Small intestine (tissue), 7 donors: ENCODE measurements at regions not wholly inside any gene's neighbourhood (a gene's known extent, or its start where the extent isn't known, plus 50 kb on each side); places are given as distances from the start of the nearest gene placed in this dataset.

Experiments
- DNase-seq, 2 donors: peaks; one replicate each; pipeline versions ENCODE4 v3.0.0 to v3.0.0-alpha.2; 2013
- FAIRE-seq: peaks from 2 replicates; lab custom pipeline; 2012; peaks lifted over from hg19 to GRCh38; lab: Jason Lieb, UNC
- H3K27ac ChIP-seq, 3 donors: one replicate each; pipeline ENCODE4 v1.5.1; 2013; ENCODE audit warnings: low read length in 2 of 3, mild to moderate bottlenecking in 2 of 3, control low read depth in 1 of 3, inconsistent platforms in 1 of 3, low read depth in 1 of 3, moderate library complexity in 1 of 3
- H3K27me3 ChIP-seq, 3 donors: one replicate each; pipeline ENCODE4 v1.6.1; 2013; ENCODE audit warnings: low read length in 3 of 3, inconsistent platforms in 1 of 3; ENCODE audit not compliant: control insufficient read depth in 3 of 3, insufficient read depth in 3 of 3
- H3K36me3 ChIP-seq, 3 donors: one replicate each; pipeline ENCODE4 v1.6.1; 2013; ENCODE audit warnings: low read length in 3 of 3, inconsistent platforms in 1 of 3, low read depth in 1 of 3, mild to moderate bottlenecking in 1 of 3, moderate library complexity in 1 of 3; ENCODE audit not compliant: control insufficient read depth in 3 of 3, insufficient read depth in 2 of 3
- H3K4me1 ChIP-seq, 3 donors: one replicate each; pipeline ENCODE4 v1.6.1; 2013; ENCODE audit warnings: low read length in 2 of 3, inconsistent platforms in 1 of 3, low read depth in 1 of 3, mild to moderate bottlenecking in 1 of 3, moderate library complexity in 1 of 3; ENCODE audit not compliant: control insufficient read depth in 3 of 3, insufficient read depth in 2 of 3
- H3K4me3 ChIP-seq, 3 donors: one replicate each; pipeline ENCODE4 v1.5.1; 2013; ENCODE audit warnings: low read length in 3 of 3, control low read depth in 1 of 3, inconsistent platforms in 1 of 3, low read depth in 1 of 3, mild to moderate bottlenecking in 1 of 3, moderate library complexity in 1 of 3
- H3K9me3 ChIP-seq, 2 donors: one replicate each; pipeline ENCODE4 v1.6.1; 2013; ENCODE audit warnings: low read depth in 1 of 2, low read length in 1 of 2; ENCODE audit not compliant: control insufficient read depth in 2 of 2, insufficient read depth in 1 of 2
- WGBS, 3 donors: extraction: QIAGEN DNeasy Blood & Tissue Kit; methylation state at CpG; one replicate each; pipeline ENCODE4 v1.1.7; 2013; 5-methylcytosine and 5-hydroxymethylcytosine counted together
- donor health status: healthy with polysubstance abuse.
- donor health status: control.
- donor health status: control.
- donor health status: Bipolar disorder and iron deficiency.
- donor health status: healthy.

DNA sequence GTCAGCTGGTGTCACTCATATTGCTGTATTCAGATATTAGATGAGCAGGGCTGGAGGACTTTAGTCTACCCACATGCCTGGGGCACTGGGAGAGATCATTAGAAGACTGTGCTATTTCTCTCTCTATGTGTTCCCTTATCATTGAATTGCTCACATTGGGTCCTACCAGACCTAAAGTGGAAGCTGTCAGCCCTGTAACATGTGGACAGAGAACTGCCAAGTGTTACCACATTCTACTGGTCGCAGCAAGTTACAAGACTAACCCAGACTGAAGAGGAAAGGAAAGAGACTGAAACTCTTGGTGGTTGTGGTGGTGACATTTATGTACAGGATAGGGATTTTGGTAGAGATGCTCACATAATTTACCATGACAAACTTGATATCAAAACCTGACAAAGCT, 627.1 kb upstream of the FZD8 start:
- Histone ChIP-seq H3K4me3 (no peak overlapping the region), H3K27ac (no peak overlapping the region), H3K27me3 (no peaks in the 10 kb centered on the region), H3K9me3 (peaks cover 0 to 2% of the 10 kb centered on the region in 2 donors), H3K36me3 (no peaks in the 10 kb centered on the region), H3K4me1 (no peaks in the 10 kb centered on the region)
- FAIRE-seq (no peak), DNase-seq (peak in 1 of 2 donors; percentile 16)
- WGBS, 3 donors = 73 to 90% (median 84%) methylated on average over 1 of the region's 1 CpG

DNA sequence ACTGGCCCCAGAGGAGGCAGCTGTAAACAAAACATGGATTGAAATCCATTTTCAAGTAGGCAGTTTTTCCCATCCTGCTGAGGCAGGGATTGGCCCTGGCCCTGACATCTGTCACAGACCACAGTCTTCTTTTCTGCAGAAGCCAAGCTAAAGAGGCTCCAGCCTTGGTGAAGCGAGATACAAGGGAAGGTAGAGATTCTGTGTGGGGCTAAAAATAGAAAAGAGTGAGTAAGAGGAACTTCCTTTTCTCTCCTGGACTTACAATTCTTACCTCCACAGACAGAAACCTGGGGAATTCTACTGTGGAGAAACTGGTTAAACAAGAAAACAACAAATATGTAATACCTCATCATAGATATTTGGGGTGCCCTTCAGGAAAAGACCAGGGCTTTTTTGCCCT, 624.8 kb upstream of the FZD8 start:
- FAIRE-seq (no peak), DNase-seq (no peak)
- 42 to 59% (median 45%) methylated on average over 1 of the region's 1 CpG for WGBS, 3 donors
- H3K4me3 ChIP-seq = no peak overlapping the region
- peaks cover 0 to 2% of the 10 kb centered on the region in 2 donors for H3K9me3 ChIP-seq
- no peaks in the 10 kb centered on the region for H3K27me3 ChIP-seq
- H3K36me3 ChIP-seq = no peaks in the 10 kb centered on the region
- H3K4me1 ChIP-seq = no peaks in the 10 kb centered on the region
- H3K27ac ChIP-seq = no peak overlapping the region

DNA sequence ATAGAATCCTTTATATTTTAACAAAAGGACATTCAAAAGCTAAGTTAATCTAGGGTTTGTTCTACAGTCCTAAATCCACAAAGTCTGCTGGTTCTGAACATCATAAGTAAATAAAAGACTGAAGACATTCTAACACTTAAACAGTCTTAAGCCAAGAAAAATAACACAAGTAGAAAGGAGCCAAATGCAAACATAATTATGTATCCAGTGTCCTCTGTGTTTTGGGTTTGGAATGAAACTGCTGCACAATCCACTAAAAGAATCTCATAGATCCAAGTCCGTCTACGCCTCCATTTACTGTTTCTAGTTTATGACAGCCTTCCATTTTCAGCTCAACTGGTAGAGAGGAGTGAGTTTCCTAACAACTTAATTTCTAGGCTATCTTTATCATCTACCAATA, 623.6 kb upstream of the FZD8 start:
- H3K27me3 ChIP-seq = no peaks in the 10 kb centered on the region
- no peaks in the 10 kb centered on the region for H3K36me3 ChIP-seq
- DNase-seq = no peak
- H3K4me1 ChIP-seq = no peaks in the 10 kb centered on the region
- no peak overlapping the region for H3K27ac ChIP-seq
- peaks cover 0 to 2% of the 10 kb centered on the region in 2 donors for H3K9me3 ChIP-seq
- no peak overlapping the region for H3K4me3 ChIP-seq
- FAIRE-seq = no peak
- 64 to 90% (median 77%) methylated on average over 2 of the region's 2 CpGs for WGBS, 3 donors

DNA sequence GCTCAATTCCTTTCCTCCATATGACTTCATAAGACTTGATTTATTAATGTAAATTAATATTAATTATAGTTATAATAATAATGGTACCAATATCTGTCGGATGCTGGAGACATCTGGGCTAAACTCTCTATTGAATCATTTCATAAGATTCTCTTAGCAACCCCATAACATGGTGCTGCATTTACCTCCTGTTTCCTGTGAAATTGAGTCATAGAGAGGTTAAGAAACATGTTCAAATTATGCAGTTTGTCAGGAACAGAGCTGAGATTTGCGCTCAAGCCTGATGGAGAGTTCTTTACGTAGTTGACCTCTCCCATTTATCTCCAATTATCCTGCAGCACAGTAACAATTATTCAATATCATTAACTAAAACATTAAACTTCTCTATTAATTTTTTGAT, 621.8 kb upstream of the FZD8 start:
- no peak overlapping the region for H3K27ac ChIP-seq
- WGBS, 3 donors = 84 to 94% (median 89%) methylated on average over 3 of the region's 3 CpGs
- H3K27me3 ChIP-seq = no peaks in the 10 kb centered on the region
- FAIRE-seq = no peak
- no peaks in the 10 kb centered on the region for H3K9me3 ChIP-seq
- H3K36me3 ChIP-seq = no peaks in the 10 kb centered on the region
- H3K4me1 ChIP-seq = no peaks in the 10 kb centered on the region
- DNase-seq = no peak
- H3K4me3 ChIP-seq = no peak overlapping the region

DNA sequence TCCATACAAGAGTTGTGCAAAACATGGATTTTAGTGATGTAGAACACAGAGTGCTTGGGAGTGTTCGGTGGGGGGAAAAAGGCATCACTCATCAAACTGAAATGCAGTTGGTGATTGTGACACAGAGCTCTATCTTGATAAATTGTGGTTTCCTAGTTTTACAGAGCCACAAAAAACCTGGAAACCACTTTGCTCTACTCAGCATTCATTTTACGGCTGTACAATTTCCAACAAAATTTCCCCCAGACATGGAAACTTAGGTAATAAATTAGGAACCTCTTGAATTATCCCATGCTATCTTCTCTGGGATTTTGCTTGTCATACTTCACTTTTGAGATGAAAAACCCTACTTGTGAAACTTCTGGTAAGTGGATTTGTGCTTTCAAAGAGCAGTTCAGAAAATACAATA, 614.9 kb upstream of the FZD8 start:
- Histone ChIP-seq H3K27ac (no peak overlapping the region), H3K36me3 (no peaks in the 10 kb centered on the region), H3K9me3 (no peaks in the 10 kb centered on the region), H3K27me3 (no peaks in the 10 kb centered on the region), H3K4me1 (no peaks in the 10 kb centered on the region), H3K4me3 (no peak overlapping the region)
- FAIRE-seq (no peak), DNase-seq (no peak)
- WGBS, 3 donors = 55 to 77% (median 66%) methylated on average over 2 of the region's 2 CpGs

DNA sequence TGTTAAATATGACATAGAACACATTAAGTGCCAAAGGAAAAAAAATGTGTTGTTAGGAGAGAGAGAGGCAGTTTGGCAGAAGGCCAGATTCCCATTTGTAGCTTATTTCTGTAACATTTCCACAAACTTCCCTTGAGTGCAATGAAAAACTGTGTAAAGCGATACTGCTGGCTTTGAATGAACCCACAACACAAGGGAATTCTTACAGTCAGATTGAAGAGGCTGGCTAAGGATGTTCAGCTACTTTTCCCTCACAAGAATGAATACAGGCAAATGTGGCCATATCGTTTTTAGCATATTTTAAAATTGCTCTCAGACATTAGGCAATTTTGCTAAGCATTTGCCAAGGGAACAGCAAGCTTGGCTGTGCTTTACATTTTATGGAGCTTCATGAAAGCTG, 614.1 kb upstream of the FZD8 start:
- FAIRE-seq = no peak

DNA sequence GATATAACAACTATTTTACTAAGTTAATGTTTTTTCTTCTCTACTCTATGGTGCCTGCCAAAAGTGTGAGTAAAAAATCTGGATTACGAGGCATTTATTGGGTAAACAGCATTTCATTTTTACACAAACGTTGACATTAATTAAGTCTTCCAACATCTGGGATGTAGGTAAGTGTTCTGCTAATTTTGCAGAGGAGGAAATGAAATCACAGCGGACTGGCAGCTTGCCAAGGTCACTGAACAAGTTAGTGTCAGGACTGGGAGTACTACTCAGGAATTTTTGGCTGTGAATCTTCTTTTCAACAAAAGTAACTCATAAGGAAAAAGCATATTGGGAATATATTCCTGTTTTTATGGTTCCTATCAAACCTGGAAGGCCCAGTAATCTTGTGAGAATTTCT, 612.1 kb upstream of the FZD8 start:
- FAIRE-seq (no peak), DNase-seq (peak in 1 of 2 donors; percentile 4)
- no peak overlapping the region for H3K4me3 ChIP-seq
- WGBS, 3 donors = 49 to 69% (median 64%) methylated on average over 3 of the region's 3 CpGs
- no peaks in the 10 kb centered on the region for H3K4me1 ChIP-seq
- no peaks in the 10 kb centered on the region for H3K36me3 ChIP-seq
- H3K27me3 ChIP-seq = no peaks in the 10 kb centered on the region
- no peak overlapping the region for H3K27ac ChIP-seq
- H3K9me3 ChIP-seq = no peaks in the 10 kb centered on the region

More for the DNA sequence above, 614.1 kb upstream of the FZD8 start:
- H3K27ac ChIP-seq = no peak overlapping the region
- H3K27me3 ChIP-seq = no peaks in the 10 kb centered on the region
- no peaks in the 10 kb centered on the region for H3K9me3 ChIP-seq
- H3K36me3 ChIP-seq = no peaks in the 10 kb centered on the region
- WGBS, 3 donors = 59 to 73% (median 66%) methylated on average over 2 of the region's 2 CpGs
- no peak for DNase-seq
- H3K4me1 ChIP-seq = no peaks in the 10 kb centered on the region
- H3K4me3 ChIP-seq = no peak overlapping the region

DNA sequence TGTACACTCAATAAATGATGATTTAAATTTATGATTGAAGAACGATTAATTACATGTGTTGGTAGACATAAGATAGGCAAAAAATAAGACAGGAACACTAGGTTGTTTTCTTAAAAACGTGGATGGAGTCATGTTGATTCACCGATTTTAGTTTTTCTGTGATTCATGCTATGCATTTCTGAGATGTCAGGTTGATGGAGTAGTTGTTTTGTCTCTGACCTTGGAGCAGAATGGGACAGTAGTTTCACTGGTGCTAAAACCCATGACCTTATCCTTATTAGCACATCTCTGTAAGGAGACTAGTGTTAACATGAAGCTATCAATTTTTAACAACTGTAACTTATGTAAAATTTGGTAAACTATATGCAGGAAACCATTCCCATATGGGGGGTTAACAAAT, 611.6 kb upstream of the FZD8 start:
- H3K4me1 ChIP-seq = no peaks in the 10 kb centered on the region
- DNase-seq (no peak), FAIRE-seq (no peak)
- no peaks in the 10 kb centered on the region for H3K9me3 ChIP-seq
- H3K27me3 ChIP-seq = no peaks in the 10 kb centered on the region
- WGBS, 3 donors = 66 to 76% (median 67%) methylated on average over 3 of the region's 3 CpGs
- no peaks in the 10 kb centered on the region for H3K36me3 ChIP-seq
- H3K27ac ChIP-seq = no peak overlapping the region
- H3K4me3 ChIP-seq = no peak overlapping the region

DNA sequence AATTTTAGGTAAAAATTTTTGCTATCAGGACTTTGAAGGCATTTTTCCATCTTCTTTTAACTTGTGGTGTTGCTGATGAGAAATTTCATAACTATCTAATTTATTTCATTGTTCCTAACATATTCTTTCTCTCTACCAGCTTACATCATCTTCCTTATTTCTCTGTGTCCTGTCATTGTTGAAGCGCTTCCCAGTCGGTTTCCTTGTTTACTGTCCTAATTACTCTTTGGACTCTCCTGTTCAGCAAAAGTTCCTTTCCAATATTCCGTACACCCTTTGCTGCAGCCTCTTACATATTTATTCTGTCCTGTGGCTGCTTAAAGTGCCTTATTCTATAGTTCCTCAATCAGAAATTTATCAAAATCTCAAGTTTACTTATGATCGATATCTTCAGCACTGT, 609.0 kb upstream of the FZD8 start:
- H3K27me3 ChIP-seq = no peaks in the 10 kb centered on the region
- no peaks in the 10 kb centered on the region for H3K4me1 ChIP-seq
- FAIRE-seq (no peak), DNase-seq (no peak)
- H3K36me3 ChIP-seq = no peaks in the 10 kb centered on the region
- no peaks in the 10 kb centered on the region for H3K9me3 ChIP-seq
- WGBS, 3 donors = 55 to 67% (median 63%) methylated on average over 4 of the region's 4 CpGs
- H3K4me3 ChIP-seq = no peak overlapping the region
- H3K27ac ChIP-seq = no peak overlapping the region
